ENCODE measurements at regions not wholly inside any gene's neighbourhood (a gene's known extent, or its start where the extent isn't known, plus 50 kb on each side); places are given as distances from the start of the nearest gene placed in this dataset.
"Not testable (repeated sequence)": the region's sequence is repeated elsewhere in the genome, so short reads cannot be mapped to it uniquely, and the experiment has no call there.

GRCh38 chr4:153929675-153930074 is 140.8 kb upstream of the SFRP2 start:
- no peak for DNase-seq

GRCh38 chr4:153927451-153927850 is 138.6 kb upstream of the SFRP2 start:
- no peak for DNase-seq

GRCh38 chr4:153922148-153922547 is 133.3 kb upstream of the SFRP2 start:
- DNase-seq = no peak

GRCh38 chr4:153919667-153920066 is 130.8 kb upstream of the SFRP2 start:
- no peak for DNase-seq

- DNase-seq = no peak
These were observed 127.4 kb upstream of the SFRP2 start for GRCh38 chr4:153916273-153916755.

- DNase-seq = no peak
These were observed 123.4 kb upstream of the SFRP2 start for GRCh38 chr4:153912301-153912700.

- DNase-seq = no peak
These were observed 120.8 kb upstream of the SFRP2 start for GRCh38 chr4:153909672-153910071.

GRCh38 chr4:153906231-153906630 is 117.3 kb upstream of the SFRP2 start:
- no peak for DNase-seq

- no peak for DNase-seq
These were observed 116.3 kb upstream of the SFRP2 start for GRCh38 chr4:153905231-153905630.

- no peak for DNase-seq
These were observed 115.1 kb upstream of the SFRP2 start for GRCh38 chr4:153904011-153904410.

- DNase-seq = no peak
These were observed 112.3 kb upstream of the SFRP2 start for GRCh38 chr4:153901220-153901619.

GRCh38 chr4:153900426-153900825 is 111.5 kb upstream of the SFRP2 start:
- DNase-seq = no peak

GRCh38 chr4:153890761-153891160 is 101.9 kb upstream of the SFRP2 start:
- no peak for DNase-seq

- no peak for DNase-seq
These were observed 98.3 kb upstream of the SFRP2 start for GRCh38 chr4:153887217-153887616.

- no peak for DNase-seq
These were observed 95.4 kb upstream of the SFRP2 start for GRCh38 chr4:153884325-153884724.

GRCh38 chr4:153880983-153881382 is 92.1 kb upstream of the SFRP2 start:
- no peak for DNase-seq

- DNase-seq = no peak
These were observed 89.0 kb upstream of the SFRP2 start for GRCh38 chr4:153877898-153878297.

- no peak for DNase-seq
These were observed 84.9 kb upstream of the SFRP2 start for GRCh38 chr4:153873741-153874140.

GRCh38 chr4:153866766-153867165 is 77.9 kb upstream of the SFRP2 start:
- DNase-seq = not testable (repeated sequence)

- DNase-seq = no peak
These were observed 63.6 kb upstream of the SFRP2 start for GRCh38 chr4:153852501-153852900.

- DNase-seq = no peak
These were observed 61.8 kb upstream of the SFRP2 start for GRCh38 chr4:153850533-153851280.

- DNase-seq = no peak
These were observed 55.3 kb upstream of the SFRP2 start for GRCh38 chr4:153844144-153844543.
